ENCODE measurements at regions not wholly inside any gene's neighbourhood (a gene's known extent, or its start where the extent isn't known, plus 50 kb on each side); places are given as distances from the start of the nearest gene placed in this dataset.

DNA sequence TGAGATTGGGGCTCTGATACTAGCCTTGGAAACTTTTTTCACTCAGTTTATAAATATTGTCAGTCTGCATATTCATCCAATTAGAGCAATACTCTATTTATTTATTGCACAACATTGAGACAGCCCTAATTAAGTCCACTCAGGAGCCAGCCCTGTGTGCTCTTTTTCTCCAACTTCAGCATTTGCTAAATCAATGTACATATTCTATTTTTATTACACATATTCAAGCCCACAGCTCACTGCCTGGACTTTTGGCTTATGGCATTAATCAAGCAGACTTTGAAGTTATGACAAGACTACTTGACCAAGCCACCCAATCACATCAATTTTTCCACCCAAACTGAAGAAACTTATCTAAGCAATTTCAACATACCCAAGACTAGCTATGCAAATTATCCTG is 215.5 kb downstream of the RPS4Y2 start:
- TF ChIP-seq, protein P1, sequence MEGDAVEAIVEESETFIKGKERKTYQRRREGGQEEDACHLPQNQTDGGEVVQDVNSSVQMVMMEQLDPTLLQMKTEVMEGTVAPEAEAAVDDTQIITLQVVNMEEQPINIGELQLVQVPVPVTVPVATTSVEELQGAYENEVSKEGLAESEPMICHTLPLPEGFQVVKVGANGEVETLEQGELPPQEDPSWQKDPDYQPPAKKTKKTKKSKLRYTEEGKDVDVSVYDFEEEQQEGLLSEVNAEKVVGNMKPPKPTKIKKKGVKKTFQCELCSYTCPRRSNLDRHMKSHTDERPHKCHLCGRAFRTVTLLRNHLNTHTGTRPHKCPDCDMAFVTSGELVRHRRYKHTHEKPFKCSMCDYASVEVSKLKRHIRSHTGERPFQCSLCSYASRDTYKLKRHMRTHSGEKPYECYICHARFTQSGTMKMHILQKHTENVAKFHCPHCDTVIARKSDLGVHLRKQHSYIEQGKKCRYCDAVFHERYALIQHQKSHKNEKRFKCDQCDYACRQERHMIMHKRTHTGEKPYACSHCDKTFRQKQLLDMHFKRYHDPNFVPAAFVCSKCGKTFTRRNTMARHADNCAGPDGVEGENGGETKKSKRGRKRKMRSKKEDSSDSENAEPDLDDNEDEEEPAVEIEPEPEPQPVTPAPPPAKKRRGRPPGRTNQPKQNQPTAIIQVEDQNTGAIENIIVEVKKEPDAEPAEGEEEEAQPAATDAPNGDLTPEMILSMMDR (conservative IDR thresholded peaks at IDR 0.05; ENCODE audit: low read length), result no peak
- no peak for TF ChIP-seq EZH2phosphoT487 (IDR thresholded peaks at IDR 0.05; ENCODE audit: borderline replicate concordance, low read depth, low read length)
